T47D (cell line): ENCODE measurements at regions not wholly inside any gene's neighbourhood (a gene's known extent, or its start where the extent isn't known, plus 50 kb on each side); places are given as distances from the start of the nearest gene placed in this dataset.
"Not testable (repeated sequence)": the region's sequence is repeated elsewhere in the genome, so short reads cannot be mapped to it uniquely, and the experiment has no call there.

Source experiments
- DNase-seq, 2 experiments: peaks; one replicate each; pipeline versions ENCODE4 v3.0.0 to v3.0.0-alpha.2; 2011 to 2012; ENCODE audit warnings: low read depth in 1 of 2, low spot score in 1 of 2
- JUND ChIP-seq: IDR thresholded peaks from 2 replicates; pipeline ENCODE4 v1.6.1; 2012; ENCODE audit warnings: low read depth
- in situ Hi-C: cut with HindIII; loops from 2 replicates; pipeline ENCODE4 v1.10.0; 2016; ENCODE audit warnings: low sequenced_read_pairs, low pct_unique_long_range_greater_than_20kb

GRCh38 chr20:11499101-11499634 lies 418.5 kb upstream of the BTBD3 start:
- DNase-seq: no peak
- TF ChIP-seq JUND: no peak
- in situ Hi-C loops: no loop called here

- DNase-seq: no peak
- in situ Hi-C loops: no loop called here
- no peak for TF ChIP-seq JUND
Measured at GRCh38 chr20:11502061-11502460, 415.6 kb upstream of the BTBD3 start.

GRCh38 chr20:11502671-11503070 lies 415.0 kb upstream of the BTBD3 start:
- no peak for DNase-seq
- TF ChIP-seq JUND: no peak
- in situ Hi-C loops: no loop called here

- in situ Hi-C loops: no loop called here
- no peak for TF ChIP-seq JUND
- DNase-seq: no peak
Measured at GRCh38 chr20:11509776-11510175, 407.9 kb upstream of the BTBD3 start.

GRCh38 chr20:11511821-11512220 lies 405.9 kb upstream of the BTBD3 start:
- in situ Hi-C loops: no loop called here
- no peak for TF ChIP-seq JUND
- DNase-seq: no peak

GRCh38 chr20:11513241-11513745 lies 404.4 kb upstream of the BTBD3 start:
- in situ Hi-C loops, DNase-seq: not testable (repeated sequence)

- in situ Hi-C loops: no loop called here
- no peak for TF ChIP-seq JUND
- DNase-seq: no peak
Measured at GRCh38 chr20:11516448-11516847, 401.2 kb upstream of the BTBD3 start.

GRCh38 chr20:11520596-11520995 lies 397.1 kb upstream of the BTBD3 start:
- in situ Hi-C loops: no loop called here

GRCh38 chr20:11521476-11522365 lies 396.0 kb upstream of the BTBD3 start:
- in situ Hi-C loops: no loop called here
- DNase-seq: no peak
- TF ChIP-seq JUND: no peak

More at GRCh38 chr20:11520596-11520995, 397.1 kb upstream of the BTBD3 start:
- no peak for DNase-seq
- TF ChIP-seq JUND: no peak

GRCh38 chr20:11522366-11522741 lies 395.3 kb upstream of the BTBD3 start:
- in situ Hi-C loops: no loop called here
- no peak for DNase-seq
- no peak for TF ChIP-seq JUND

GRCh38 chr20:11529047-11529446 lies 388.6 kb upstream of the BTBD3 start:
- in situ Hi-C loops: no loop called here
- TF ChIP-seq JUND: no peak
- no peak for DNase-seq

- no peak for TF ChIP-seq JUND
- DNase-seq: no peak
- in situ Hi-C loops: no loop called here
Measured at GRCh38 chr20:11537032-11537431, 380.7 kb upstream of the BTBD3 start.

GRCh38 chr20:11539450-11539849 lies 378.2 kb upstream of the BTBD3 start:
- TF ChIP-seq JUND: no peak
- in situ Hi-C loops: no loop called here
- DNase-seq: no peak
